WERI-Rb-1 (cell line): ENCODE measurements at regions not wholly inside any gene's neighbourhood (a gene's known extent, or its start where the extent isn't known, plus 50 kb on each side); places are given as distances from the start of the nearest gene placed in this dataset.

Experiments
- DNase-seq: peaks from one replicate; pipeline ENCODE4 v3.0.0-alpha.2; 2020
- H3K27ac ChIP-seq: fragments of 250-450 bp; sonication (Bioruptor Pico); 2 replicates; pipeline ENCODE4 v1.5.1; 2020; ENCODE audit warnings: mild to moderate bottlenecking, moderate library complexity
- H3K27me3 ChIP-seq: fragments of 250-450 bp; sonication (Bioruptor Pico); 2 replicates; pipeline ENCODE4 v1.5.1; 2021; ENCODE audit warnings: mild to moderate bottlenecking, low read depth, moderate library complexity; ENCODE audit not compliant: insufficient read depth, severe bottlenecking
- H3K36me3 ChIP-seq: fragments of 250-450 bp; sonication (Bioruptor Pico); 2 replicates; pipeline ENCODE4 v1.5.1; 2020; ENCODE audit warnings: mild to moderate bottlenecking, moderate library complexity
- H3K4me3 ChIP-seq: 2 replicates; pipeline ENCODE4 v1.5.1; 2011; ENCODE audit warnings: low read depth, mild to moderate bottlenecking, control low read depth, low read length
- H3K9me3 ChIP-seq: fragments of 250-450 bp; sonication (Bioruptor Pico); 2 replicates; pipeline ENCODE4 v1.5.1; 2021; ENCODE audit warnings: mild to moderate bottlenecking, moderate library complexity; ENCODE audit not compliant: severe bottlenecking
- TF ChIP-seq, protein P1 (sequence below): IDR thresholded peaks from 2 replicates; pipeline ENCODE4 v1.5.1; 2011; ENCODE audit warnings: low read depth, mild to moderate bottlenecking, control low read depth, inconsistent platforms, low read length

DNA sequence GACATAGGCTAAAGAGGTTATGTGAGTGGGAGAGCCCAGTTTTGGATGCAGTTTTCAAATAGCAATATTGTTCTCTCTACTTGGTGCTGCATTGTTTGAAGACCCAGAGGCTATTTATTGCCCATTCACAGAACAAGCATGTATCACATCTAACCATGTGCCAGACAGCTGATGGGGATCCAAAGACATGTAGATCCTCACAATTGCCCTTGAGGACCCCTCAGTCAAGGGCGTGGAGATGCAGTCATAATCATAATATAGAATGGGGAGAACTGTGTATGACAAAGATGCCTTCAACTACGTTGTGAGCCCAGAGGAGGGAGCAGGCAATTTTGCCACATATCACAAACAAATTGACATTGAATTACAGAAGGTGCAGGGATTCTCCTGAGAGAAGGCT, 70.5 kb downstream of the NHLRC3 start:
- no peaks in the 10 kb centered on the region for H3K9me3 ChIP-seq
- no peak overlapping the region for H3K4me3 ChIP-seq
- H3K27ac ChIP-seq = no peak overlapping the region
- TF ChIP-seq, protein P1, sequence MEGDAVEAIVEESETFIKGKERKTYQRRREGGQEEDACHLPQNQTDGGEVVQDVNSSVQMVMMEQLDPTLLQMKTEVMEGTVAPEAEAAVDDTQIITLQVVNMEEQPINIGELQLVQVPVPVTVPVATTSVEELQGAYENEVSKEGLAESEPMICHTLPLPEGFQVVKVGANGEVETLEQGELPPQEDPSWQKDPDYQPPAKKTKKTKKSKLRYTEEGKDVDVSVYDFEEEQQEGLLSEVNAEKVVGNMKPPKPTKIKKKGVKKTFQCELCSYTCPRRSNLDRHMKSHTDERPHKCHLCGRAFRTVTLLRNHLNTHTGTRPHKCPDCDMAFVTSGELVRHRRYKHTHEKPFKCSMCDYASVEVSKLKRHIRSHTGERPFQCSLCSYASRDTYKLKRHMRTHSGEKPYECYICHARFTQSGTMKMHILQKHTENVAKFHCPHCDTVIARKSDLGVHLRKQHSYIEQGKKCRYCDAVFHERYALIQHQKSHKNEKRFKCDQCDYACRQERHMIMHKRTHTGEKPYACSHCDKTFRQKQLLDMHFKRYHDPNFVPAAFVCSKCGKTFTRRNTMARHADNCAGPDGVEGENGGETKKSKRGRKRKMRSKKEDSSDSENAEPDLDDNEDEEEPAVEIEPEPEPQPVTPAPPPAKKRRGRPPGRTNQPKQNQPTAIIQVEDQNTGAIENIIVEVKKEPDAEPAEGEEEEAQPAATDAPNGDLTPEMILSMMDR = no peak
- H3K36me3 ChIP-seq = no peaks in the 10 kb centered on the region
- no peak for DNase-seq
- no peaks in the 10 kb centered on the region for H3K27me3 ChIP-seq

DNA sequence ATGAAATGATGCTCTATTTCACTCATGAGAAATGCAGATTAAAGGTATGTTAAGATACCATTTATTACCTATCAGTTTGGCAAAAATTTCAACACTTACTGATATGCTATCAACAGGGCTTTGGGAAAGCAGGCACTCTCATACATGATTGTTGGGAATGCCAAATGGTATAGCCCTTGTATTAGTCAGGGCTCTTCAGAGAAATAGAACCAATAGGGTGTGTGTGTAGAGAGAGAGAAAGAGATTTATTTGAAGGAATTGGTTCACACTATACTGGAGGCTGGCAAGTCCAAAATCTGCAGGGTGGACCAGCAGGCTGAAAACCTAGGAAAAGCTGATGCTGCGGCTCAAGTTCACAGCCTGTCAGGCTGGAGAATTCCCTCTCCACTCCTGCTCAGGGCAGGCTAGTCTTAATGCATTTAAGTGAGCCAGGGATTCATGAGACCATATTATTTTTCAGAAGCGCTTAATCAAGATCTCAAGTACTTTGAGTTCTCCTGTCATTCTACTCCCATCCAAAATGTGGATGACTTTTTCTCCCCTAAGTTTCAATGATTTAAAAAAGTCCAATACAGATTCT, 72.4 kb downstream of the NHLRC3 start:
- Histone ChIP-seq H3K9me3 (no peaks in the 10 kb centered on the region), H3K4me3 (no peak overlapping the region), H3K36me3 (no peaks in the 10 kb centered on the region), H3K27ac (no peak overlapping the region), H3K27me3 (no peaks in the 10 kb centered on the region)
- TF ChIP-seq, protein P1 = no peak
- DNase-seq = no peak

DNA sequence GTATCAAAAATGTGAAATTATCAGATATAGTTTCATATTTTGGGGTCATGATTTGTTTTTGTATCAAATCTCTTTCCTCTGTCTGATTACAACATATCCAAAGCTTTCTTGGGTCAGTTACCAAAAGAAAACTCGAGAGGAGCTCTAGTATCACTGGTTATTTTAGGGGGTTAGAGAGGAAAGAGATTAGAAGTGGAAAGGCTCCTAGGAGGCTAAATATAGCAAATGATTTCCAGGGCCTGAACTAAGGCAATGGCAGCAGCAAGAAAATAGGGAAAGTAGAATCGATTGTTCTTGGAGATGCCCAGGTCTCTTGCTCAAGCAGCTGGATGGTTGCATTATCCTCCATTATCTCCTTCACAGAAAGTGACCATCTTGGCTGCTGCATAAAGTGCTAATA, 72.9 kb downstream of the NHLRC3 start:
- Histone ChIP-seq H3K27ac (no peak overlapping the region), H3K4me3 (no peak overlapping the region), H3K9me3 (no peaks in the 10 kb centered on the region), H3K36me3 (no peaks in the 10 kb centered on the region), H3K27me3 (no peaks in the 10 kb centered on the region)
- TF ChIP-seq, protein P1 = no peak
- no peak for DNase-seq

DNA sequence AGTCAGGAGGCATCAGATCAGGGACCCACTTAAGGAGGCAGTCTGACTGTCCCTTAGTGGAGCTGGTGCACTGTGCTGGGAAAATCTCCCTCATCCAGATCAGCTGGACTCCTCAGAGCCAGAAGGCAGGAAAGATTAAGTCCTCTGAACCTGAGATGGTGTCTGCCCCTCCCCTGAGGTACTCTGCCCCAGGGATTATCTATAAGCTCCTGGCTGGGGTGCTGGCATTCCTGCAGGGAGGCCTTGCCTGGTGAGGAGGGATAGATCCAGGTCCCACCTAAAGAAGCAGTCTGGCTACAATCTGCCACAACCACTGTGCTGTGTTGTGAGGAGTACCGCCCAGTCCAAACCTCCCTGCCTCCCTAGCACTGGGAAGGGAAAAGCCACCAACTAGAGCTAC, 81.2 kb downstream of the NHLRC3 start:
- H3K9me3 ChIP-seq = no peaks in the 10 kb centered on the region
- no peaks in the 10 kb centered on the region for H3K36me3 ChIP-seq
- TF ChIP-seq, protein P1 = no peak
- no peaks in the 10 kb centered on the region for H3K27me3 ChIP-seq
- H3K4me3 ChIP-seq = no peak overlapping the region
- peak overlapping the region; percentile 71 for H3K27ac ChIP-seq
- DNase-seq = peak; percentile 82

DNA sequence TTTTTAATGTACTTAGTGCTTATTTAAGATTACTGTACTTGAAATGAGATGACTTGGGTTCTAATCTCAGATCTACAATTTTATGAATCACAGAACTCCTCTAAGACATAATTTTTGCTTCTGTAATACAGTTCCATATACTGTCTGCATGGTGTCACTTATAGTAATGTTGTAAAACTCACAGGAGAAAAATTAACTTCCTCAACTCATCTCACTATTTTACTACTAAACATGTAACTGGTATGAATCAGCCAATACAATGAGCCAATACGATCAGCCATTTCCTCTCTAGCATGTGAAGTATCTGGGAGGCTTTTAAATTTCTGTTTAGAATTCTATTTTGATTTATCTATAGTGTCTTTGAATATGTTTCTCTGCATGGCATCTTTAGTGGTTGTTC, 85.3 kb downstream of the NHLRC3 start:
- no peak overlapping the region for H3K4me3 ChIP-seq

More for the DNA sequence above, 85.3 kb downstream of the NHLRC3 start:
- DNase-seq = no peak
- Histone ChIP-seq H3K27me3 (no peaks in the 10 kb centered on the region), H3K9me3 (no peaks in the 10 kb centered on the region), H3K27ac (no peak overlapping the region), H3K36me3 (no peaks in the 10 kb centered on the region)
- TF ChIP-seq, protein P1 = no peak
